NB4 (cell line): ENCODE measurements at regions not wholly inside any gene's neighbourhood (a gene's known extent, or its start where the extent isn't known, plus 50 kb on each side); places are given as distances from the start of the nearest gene placed in this dataset.

Experiments used
- DNase-seq: peaks from one replicate; pipeline ENCODE4 v3.0.0; 2010; ENCODE audit warnings: low read depth
- H3K4me3 ChIP-seq: one replicate; pipeline ENCODE4 v1.5.1; 2011; ENCODE audit warnings: mild to moderate bottlenecking, low read depth, low read length, moderate library complexity
- MYC ChIP-seq: IDR thresholded peaks from 2 replicates; pipeline ENCODE4 v1.6.1; 2011; ENCODE audit warnings: low read depth, low read length
- POLR2A ChIP-seq: IDR thresholded peaks from 2 replicates; pipeline ENCODE4 v1.6.1; 2011; ENCODE audit warnings: mild to moderate bottlenecking; ENCODE audit not compliant: insufficient read length; ENCODE audit errors: extremely low read depth
- TF ChIP-seq, protein P1 (sequence below): IDR thresholded peaks from one replicate; pipeline ENCODE4 v1.5.1; 2012; ENCODE audit warnings: low read depth, low read length
- TF ChIP-seq, protein P2 (sequence below): IDR thresholded peaks from 2 replicates; pipeline ENCODE4 v1.6.1; 2011; ENCODE audit warnings: low read depth, low read length

DNA sequence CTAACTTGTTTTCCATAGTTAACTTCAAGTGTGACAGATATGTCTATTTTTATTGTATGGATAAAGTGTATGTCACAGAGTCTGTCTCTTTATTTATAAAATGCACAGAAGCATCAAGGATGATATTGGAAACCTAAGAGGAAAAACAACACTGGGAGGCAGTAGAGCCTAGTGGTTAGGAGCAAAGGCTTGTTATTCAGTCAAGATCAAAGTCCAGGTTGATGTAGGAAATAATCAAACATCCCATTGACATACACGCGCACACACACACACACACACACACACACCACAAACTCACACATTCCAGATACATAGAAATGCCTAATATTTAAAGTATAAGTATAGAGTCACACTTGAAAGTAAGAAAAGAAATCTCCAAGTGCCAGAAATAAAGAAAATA lies 206.8 kb downstream of the CHRDL1 start:
- H3K4me3 ChIP-seq: no peak overlapping the region
- no peak for DNase-seq
- TF ChIP-seq MYC (no peak), POLR2A (no peak)
- TF ChIP-seq, protein P1, sequence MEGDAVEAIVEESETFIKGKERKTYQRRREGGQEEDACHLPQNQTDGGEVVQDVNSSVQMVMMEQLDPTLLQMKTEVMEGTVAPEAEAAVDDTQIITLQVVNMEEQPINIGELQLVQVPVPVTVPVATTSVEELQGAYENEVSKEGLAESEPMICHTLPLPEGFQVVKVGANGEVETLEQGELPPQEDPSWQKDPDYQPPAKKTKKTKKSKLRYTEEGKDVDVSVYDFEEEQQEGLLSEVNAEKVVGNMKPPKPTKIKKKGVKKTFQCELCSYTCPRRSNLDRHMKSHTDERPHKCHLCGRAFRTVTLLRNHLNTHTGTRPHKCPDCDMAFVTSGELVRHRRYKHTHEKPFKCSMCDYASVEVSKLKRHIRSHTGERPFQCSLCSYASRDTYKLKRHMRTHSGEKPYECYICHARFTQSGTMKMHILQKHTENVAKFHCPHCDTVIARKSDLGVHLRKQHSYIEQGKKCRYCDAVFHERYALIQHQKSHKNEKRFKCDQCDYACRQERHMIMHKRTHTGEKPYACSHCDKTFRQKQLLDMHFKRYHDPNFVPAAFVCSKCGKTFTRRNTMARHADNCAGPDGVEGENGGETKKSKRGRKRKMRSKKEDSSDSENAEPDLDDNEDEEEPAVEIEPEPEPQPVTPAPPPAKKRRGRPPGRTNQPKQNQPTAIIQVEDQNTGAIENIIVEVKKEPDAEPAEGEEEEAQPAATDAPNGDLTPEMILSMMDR: no peak
- TF ChIP-seq, protein P2, sequence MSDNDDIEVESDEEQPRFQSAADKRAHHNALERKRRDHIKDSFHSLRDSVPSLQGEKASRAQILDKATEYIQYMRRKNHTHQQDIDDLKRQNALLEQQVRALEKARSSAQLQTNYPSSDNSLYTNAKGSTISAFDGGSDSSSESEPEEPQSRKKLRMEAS: no peak

DNA sequence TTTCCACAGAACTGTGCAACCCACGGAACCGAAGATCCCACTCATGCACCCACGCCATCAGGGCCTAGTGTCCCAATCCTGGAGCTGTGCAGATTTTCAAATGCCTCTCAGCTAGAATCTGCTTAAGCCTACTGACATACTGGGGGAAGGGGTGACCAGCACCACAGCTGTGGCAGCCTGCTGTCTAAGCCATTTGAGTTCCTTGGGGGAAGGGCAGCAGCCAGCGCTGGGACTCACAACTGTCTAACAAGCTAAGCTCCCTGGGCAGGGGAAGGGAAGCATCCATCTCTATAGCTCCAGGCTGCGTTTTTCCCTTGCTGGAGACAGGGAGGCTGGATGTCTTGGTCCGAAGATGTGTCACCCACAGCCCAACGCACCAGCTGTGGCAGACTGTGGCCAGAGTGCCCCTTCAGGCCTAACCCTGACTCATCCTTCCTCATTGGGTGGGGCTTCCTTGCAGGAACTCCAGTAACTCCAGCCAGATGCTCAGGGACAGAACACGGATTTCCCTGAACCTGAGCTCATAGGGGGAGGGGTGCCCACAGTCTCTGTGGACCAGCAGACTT lies 194.8 kb downstream of the CHRDL1 start:
- H3K4me3 ChIP-seq: no peak overlapping the region
- TF ChIP-seq MYC (no peak), POLR2A (no peak)
- TF ChIP-seq, protein P1: no peak
- TF ChIP-seq, protein P2: no peak
- DNase-seq: no peak

DNA sequence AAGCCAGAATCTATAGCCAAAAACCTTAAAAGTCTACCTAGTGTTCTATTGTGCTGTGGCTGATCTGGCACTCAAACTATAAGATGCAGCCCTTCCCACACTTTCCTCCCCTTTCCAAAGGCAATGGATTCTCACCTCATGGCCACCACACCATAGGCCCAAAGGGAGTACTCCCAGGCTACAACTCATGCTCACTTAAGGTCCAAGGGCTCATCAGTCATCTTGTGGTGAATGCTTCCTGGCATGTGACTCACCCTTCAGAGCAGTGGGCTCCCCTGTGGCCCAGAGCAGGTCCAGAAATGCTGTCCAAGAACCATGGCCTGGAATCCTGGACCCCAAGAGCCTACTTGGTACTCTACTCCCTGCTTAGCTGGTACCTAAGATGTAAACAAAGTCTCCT lies 181.0 kb downstream of the CHRDL1 start:
- no peak for DNase-seq
- TF ChIP-seq, protein P2: no peak
- TF ChIP-seq MYC (no peak), POLR2A (no peak)
- TF ChIP-seq, protein P1: no peak
- H3K4me3 ChIP-seq: no peak overlapping the region
